PC-3 (cell line): ENCODE measurements at regions not wholly inside any gene's neighbourhood (a gene's known extent, or its start where the extent isn't known, plus 50 kb on each side); places are given as distances from the start of the nearest gene placed in this dataset.

ENCODE experiments used
- ATAC-seq: fragments of 200-7000 bp; cut with Tn5 transposase; 2 replicates; pipeline ENCODE4 v1.9.1; 2020; ENCODE audit warnings: mild to moderate bottlenecking, moderate library complexity
- BruUV-seq: library from RNA; stranded (reverse); fragments of 400-500 nt; replicated peaks from 2 replicates; lab custom pipeline; 2021; lab: Mats Ljungman, UMichigan
- CTCF ChIA-PET: fragments of 300-600 bp; sonication (Branson Sonifier 250); formaldehyde crosslinking; loops from one replicate; lab custom pipeline; 2022; ENCODE audit warnings: antibody characterized with exemption; lab: Charles Lee
- POLR2A ChIA-PET: fragments of 300-600 bp; sonication (Branson Sonifier 250); formaldehyde crosslinking; loops from one replicate; lab custom pipeline; 2022; ENCODE audit warnings: antibody characterized with exemption; ENCODE audit not compliant: unreplicated experiment; lab: Charles Lee
- DNase-seq: peaks from one replicate; pipeline ENCODE4 v3.0.0-alpha.2; 2015
- H2AFZ ChIP-seq: fragments of 300-600 bp; sonication (generic); 2 replicates; pipeline ENCODE4 v1.6.0; 2016; ENCODE audit warnings: antibody characterized with exemption, low read length
- H3F3A ChIP-seq: fragments of 300-600 bp; sonication (generic); one replicate; pipeline ENCODE4 v1.6.0; 2017; ENCODE audit warnings: antibody characterized with exemption, low read length, control low read depth, mild to moderate bottlenecking; ENCODE audit not compliant: unreplicated experiment
- H3K27ac ChIP-seq: fragments of 300-600 bp; sonication (generic); 2 replicates; pipeline ENCODE4 v1.5.1; 2016; ENCODE audit warnings: mild to moderate bottlenecking, low read length
- H3K27me3 ChIP-seq: fragments of 300-600 bp; sonication (generic); 2 replicates; pipeline ENCODE4 v1.6.1; 2016; ENCODE audit warnings: low read length, mixed read lengths
- H3K36me3 ChIP-seq: fragments of 300-600 bp; sonication (generic); 2 replicates; pipeline ENCODE4 v1.6.1; 2016; ENCODE audit warnings: low read depth, mixed run types, low read length, mixed read lengths
- H3K4me1 ChIP-seq: fragments of 300-600 bp; sonication (generic); 2 replicates; pipeline ENCODE4 v1.5.1; 2016; ENCODE audit warnings: low read length; ENCODE audit not compliant: insufficient read depth
- H3K4me2 ChIP-seq: fragments of 300-600 bp; sonication (generic); 2 replicates; pipeline ENCODE4 v1.6.0; 2016; ENCODE audit warnings: low read length
- H3K4me3 ChIP-seq: fragments of 300-600 bp; sonication (generic); 2 replicates; pipeline ENCODE4 v1.5.1; 2016; ENCODE audit warnings: mild to moderate bottlenecking, low read length, mixed read lengths
- H3K79me2 ChIP-seq: fragments of 300-600 bp; sonication (generic); 2 replicates; pipeline ENCODE4 v1.6.1; 2017; ENCODE audit warnings: low read length, mixed read lengths
- H3K9ac ChIP-seq: fragments of 300-600 bp; sonication (generic); 2 replicates; pipeline ENCODE4 v1.6.0; 2016; ENCODE audit warnings: mild to moderate bottlenecking, low read length
- H3K9me2 ChIP-seq: fragments of 300-600 bp; sonication (generic); replicated peaks from 2 replicates; pipeline ENCODE4 v1.6.1; 2016; ENCODE audit warnings: mixed run types, low read length, mixed read lengths
- H3K9me3 ChIP-seq: fragments of 300-600 bp; sonication (generic); 2 replicates; pipeline ENCODE4 v1.6.1; 2016; ENCODE audit warnings: low read length, mixed read lengths
- H4K20me1 ChIP-seq: fragments of 300-600 bp; sonication (generic); 2 replicates; pipeline ENCODE4 v1.6.1; 2016; ENCODE audit warnings: low read length, mixed read lengths
- CTCF ChIP-seq: fragments of 300-600 bp; sonication (generic); conservative IDR thresholded peaks from 2 replicates; pipeline ENCODE4 v1.5.1; 2017; ENCODE audit warnings: antibody characterized with exemption, low read depth, mild to moderate bottlenecking, low read length
- EZH2 ChIP-seq: fragments of 300-600 bp; sonication (generic); IDR thresholded peaks from one replicate; pipeline ENCODE4 v1.6.1; 2017; ENCODE audit warnings: antibody characterized with exemption, mild to moderate bottlenecking, low read length; ENCODE audit not compliant: unreplicated experiment
- EZH2phosphoT487 ChIP-seq: fragments of 300-600 bp; sonication (generic); IDR thresholded peaks from 2 replicates; pipeline ENCODE4 v1.6.1; 2018; ENCODE audit warnings: mild to moderate bottlenecking, antibody characterized with exemption, low read length, borderline replicate concordance
- intact Hi-C: fragments of 100-400 bp; cut with micrococcal nuclease; formaldehyde crosslinking; loops from 2 replicates; pipeline ENCODE4 v1.9.0; 2023

- no peaks in the 10 kb centered on the region for H3K4me1 ChIP-seq
- H2AFZ ChIP-seq: no peak overlapping the region
- no peaks in the 10 kb centered on the region for H3F3A ChIP-seq
- DNase-seq: no peak
- no peaks in the 10 kb centered on the region for H3K9me3 ChIP-seq
- CTCF ChIA-PET: no interaction called here
- ATAC-seq: no peak
- no peak overlapping the region for H3K9ac ChIP-seq
- H3K4me2 ChIP-seq: no peak overlapping the region
- no peaks in the 10 kb centered on the region for H3K9me2 ChIP-seq
- no peak overlapping the region for H3K4me3 ChIP-seq
- no TSS peak for BruUV-seq
- H3K27ac ChIP-seq: no peak overlapping the region
- peaks cover 40% of the 10 kb centered on the region for H3K27me3 ChIP-seq
- POLR2A ChIA-PET: no interaction called here
- H3K36me3 ChIP-seq: no peaks in the 10 kb centered on the region
- H3K79me2 ChIP-seq: no peaks in the 10 kb centered on the region
- TF ChIP-seq CTCF: no peak
- no peak for TF ChIP-seq EZH2
- TF ChIP-seq EZH2phosphoT487: no peak
- intact Hi-C loops: no loop called here
- H4K20me1 ChIP-seq: no peaks in the 10 kb centered on the region
These were observed 314.2 kb upstream of the POU3F1 start for GRCh38 chr1:38360807-38361206.

GRCh38 chr1:38353956-38354355 lies 307.4 kb upstream of the POU3F1 start:
- Histone ChIP-seq H4K20me1 (no peaks in the 10 kb centered on the region), H3K79me2 (no peaks in the 10 kb centered on the region), H3K4me1 (no peaks in the 10 kb centered on the region), H3K4me2 (no peak overlapping the region), H3K4me3 (no peak overlapping the region), H3K27me3 (peaks cover 46% of the 10 kb centered on the region), H3K9me3 (no peaks in the 10 kb centered on the region), H3K9me2 (no peaks in the 10 kb centered on the region), H3F3A (no peaks in the 10 kb centered on the region), H2AFZ (no peak overlapping the region), H3K36me3 (no peaks in the 10 kb centered on the region), H3K9ac (no peak overlapping the region), H3K27ac (no peak overlapping the region)
- no TSS peak for BruUV-seq
- ChIA-PET CTCF (no interaction called here), POLR2A (no interaction called here)
- intact Hi-C loops: no loop called here
- DNase-seq (no peak), ATAC-seq (no peak)
- TF ChIP-seq EZH2phosphoT487: no peak
- TF ChIP-seq CTCF: no peak
- TF ChIP-seq EZH2: no peak

DNA sequence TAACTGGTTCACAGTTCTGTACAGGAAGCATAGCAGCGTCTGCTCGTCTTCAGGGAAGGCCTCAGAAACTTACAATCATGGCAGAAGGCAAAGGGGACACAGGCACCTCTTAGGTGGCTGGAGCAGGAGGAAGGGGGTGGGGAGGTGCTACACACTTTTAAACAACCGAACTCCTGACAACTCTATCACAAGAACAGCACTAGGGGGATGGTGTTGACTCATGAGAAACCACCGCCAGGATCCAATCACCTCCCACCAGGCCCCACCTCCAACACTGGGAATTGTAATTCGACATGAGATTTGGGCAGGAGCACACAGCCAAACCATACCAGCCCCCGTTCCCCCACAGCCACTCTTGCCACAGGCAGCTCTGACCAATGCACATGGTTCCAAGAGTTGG lies 306.3 kb upstream of the POU3F1 start:
- Histone ChIP-seq H2AFZ (no peak overlapping the region), H3K79me2 (no peaks in the 10 kb centered on the region), H3K9ac (no peak overlapping the region), H3K4me3 (no peak overlapping the region), H4K20me1 (no peaks in the 10 kb centered on the region), H3K36me3 (no peaks in the 10 kb centered on the region), H3F3A (no peaks in the 10 kb centered on the region), H3K27me3 (peaks cover 45% of the 10 kb centered on the region), H3K9me2 (no peaks in the 10 kb centered on the region), H3K4me2 (no peak overlapping the region), H3K4me1 (no peaks in the 10 kb centered on the region), H3K27ac (no peak overlapping the region), H3K9me3 (no peaks in the 10 kb centered on the region)
- DNase-seq: no peak
- intact Hi-C loops: no loop called here
- TF ChIP-seq EZH2: no peak
- TF ChIP-seq CTCF: no peak
- TF ChIP-seq EZH2phosphoT487: no peak
- POLR2A ChIA-PET: no interaction called here
- CTCF ChIA-PET: no interaction called here
- no peak for ATAC-seq
- BruUV-seq: no TSS peak
